NCI-H187 (cell line): ENCODE measurements at regions not wholly inside any gene's neighbourhood (a gene's known extent, or its start where the extent isn't known, plus 50 kb on each side); places are given as distances from the start of the nearest gene placed in this dataset.
"Not testable (repeated sequence)": the region's sequence is repeated elsewhere in the genome, so short reads cannot be mapped to it uniquely, and the experiment has no call there.

Source experiments
- DNase-seq, 2 experiments: peaks; one replicate each; lab custom pipeline; 2025; lab: John Stamatoyannopoulos, UW

- DNase-seq = not testable (repeated sequence)
These were observed 240.1 kb downstream of the NPIPA7 start for GRCh38 chr16:16618963-16619465.

GRCh38 chr16:16624367-16624766 lies 245.4 kb downstream of the NPIPA7 start:
- DNase-seq = not testable (repeated sequence)

- DNase-seq = not testable (repeated sequence)
These were observed 246.2 kb downstream of the NPIPA7 start for GRCh38 chr16:16625140-16625539.

GRCh38 chr16:16627865-16628264 lies 248.9 kb downstream of the NPIPA7 start:
- not testable (repeated sequence) for DNase-seq

GRCh38 chr16:16638231-16638630 lies 259.3 kb downstream of the NPIPA7 start:
- not testable (repeated sequence) for DNase-seq

GRCh38 chr16:16638714-16639113 lies 259.8 kb downstream of the NPIPA7 start:
- not testable (repeated sequence) for DNase-seq

GRCh38 chr16:16643828-16644227 lies 264.9 kb downstream of the NPIPA7 start:
- not testable (repeated sequence) for DNase-seq

- not testable (repeated sequence) for DNase-seq
These were observed 269.1 kb downstream of the NPIPA7 start for GRCh38 chr16:16648002-16648401.

- not testable (repeated sequence) for DNase-seq
These were observed 293.4 kb downstream of the NPIPA7 start for GRCh38 chr16:16672180-16672812.

GRCh38 chr16:16674820-16675219 lies 295.9 kb downstream of the NPIPA7 start:
- DNase-seq = not testable (repeated sequence)

GRCh38 chr16:16721849-16722248 lies 342.9 kb downstream of the NPIPA7 start:
- not testable (repeated sequence) for DNase-seq

- DNase-seq = not testable (repeated sequence)
These were observed 343.7 kb downstream of the NPIPA7 start for GRCh38 chr16:16722666-16723065.

- DNase-seq = not testable (repeated sequence)
These were observed 345.0 kb downstream of the NPIPA7 start for GRCh38 chr16:16723819-16724519.

GRCh38 chr16:16727048-16727447 lies 348.1 kb downstream of the NPIPA7 start:
- DNase-seq = not testable (repeated sequence)

GRCh38 chr16:16742573-16742972 lies 363.6 kb downstream of the NPIPA7 start:
- not testable (repeated sequence) for DNase-seq

GRCh38 chr16:16754992-16755667 lies 376.2 kb downstream of the NPIPA7 start:
- DNase-seq = not testable (repeated sequence)

GRCh38 chr16:16763449-16763848 lies 384.5 kb downstream of the NPIPA7 start:
- no peak for DNase-seq

- not testable (repeated sequence) for DNase-seq
These were observed 391.8 kb downstream of the NPIPA7 start for GRCh38 chr16:16770717-16771116.

- DNase-seq = no peak
These were observed 395.4 kb downstream of the NPIPA7 start for GRCh38 chr16:16774389-16774788.

GRCh38 chr16:16778332-16778731 lies 399.4 kb downstream of the NPIPA7 start:
- DNase-seq = no peak

- DNase-seq = no peak
These were observed 401.6 kb downstream of the NPIPA7 start for GRCh38 chr16:16780588-16780987.

GRCh38 chr16:16782153-16782552 lies 403.2 kb downstream of the NPIPA7 start:
- no peak for DNase-seq

GRCh38 chr16:16788004-16788403 lies 409.1 kb downstream of the NPIPA7 start:
- DNase-seq = no peak
